Daoy (cell line): ENCODE measurements at regions not wholly inside any gene's neighbourhood (a gene's known extent, or its start where the extent isn't known, plus 50 kb on each side); places are given as distances from the start of the nearest gene placed in this dataset.
"Not testable (repeated sequence)": the region's sequence is repeated elsewhere in the genome, so short reads cannot be mapped to it uniquely, and the experiment has no call there.

Experiments used
- DNase-seq: peaks from one replicate; pipeline ENCODE4 v3.0.0-alpha.2; 2015; ENCODE audit warnings: low read depth

DNA sequence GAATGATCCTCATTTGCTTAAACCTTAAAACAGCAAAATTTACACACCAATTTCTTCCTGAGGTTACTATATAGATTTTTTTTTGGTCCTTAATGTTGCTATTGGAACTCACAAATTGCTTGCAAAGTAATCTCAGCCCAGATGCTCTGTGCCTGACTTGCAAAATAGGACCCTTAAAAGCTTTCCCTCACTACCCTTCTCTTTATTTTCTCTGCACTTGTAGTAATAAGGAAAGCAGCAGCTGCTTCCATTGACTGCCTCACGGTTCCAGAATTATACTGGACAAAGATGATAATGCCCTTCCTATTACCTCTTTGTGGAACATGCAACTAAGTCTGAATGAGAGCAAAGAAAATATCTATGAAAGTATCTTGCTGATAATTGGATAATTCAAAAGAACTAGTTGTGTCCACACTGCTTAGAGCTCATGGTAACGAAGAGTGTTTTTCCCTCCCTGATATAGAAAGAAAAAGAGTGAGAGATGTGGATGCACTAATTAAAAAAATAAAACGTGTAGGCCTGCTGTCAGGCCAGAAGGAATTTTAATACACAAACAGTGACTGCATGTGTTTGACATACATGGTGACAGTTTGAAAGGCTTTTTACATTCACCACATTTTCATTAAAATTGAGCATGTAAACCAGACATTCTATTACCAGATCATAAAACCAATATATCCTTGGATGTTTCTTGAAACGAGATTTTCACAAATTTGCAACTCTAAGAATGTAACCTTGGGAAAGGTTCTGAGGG, 783.1 kb downstream of the GBE1 start:
- DNase-seq = no peak

DNA sequence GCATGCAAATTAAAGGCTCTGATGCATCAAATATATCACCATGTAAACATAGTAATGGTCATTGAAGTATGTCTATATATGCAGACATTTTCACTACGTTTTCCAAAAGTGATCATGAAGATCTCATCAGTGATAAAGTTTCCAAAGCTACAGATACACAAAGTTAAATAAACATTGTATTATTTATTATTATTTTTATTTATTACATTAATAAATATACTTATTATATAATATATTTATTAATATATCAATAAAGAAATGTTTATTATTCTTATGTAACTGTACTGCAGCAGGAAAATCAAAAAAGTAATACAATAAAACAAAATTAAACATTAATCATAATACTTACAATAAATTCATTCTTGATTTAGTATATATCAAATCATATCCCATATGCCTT, 791.2 kb downstream of the GBE1 start:
- no peak for DNase-seq

DNA sequence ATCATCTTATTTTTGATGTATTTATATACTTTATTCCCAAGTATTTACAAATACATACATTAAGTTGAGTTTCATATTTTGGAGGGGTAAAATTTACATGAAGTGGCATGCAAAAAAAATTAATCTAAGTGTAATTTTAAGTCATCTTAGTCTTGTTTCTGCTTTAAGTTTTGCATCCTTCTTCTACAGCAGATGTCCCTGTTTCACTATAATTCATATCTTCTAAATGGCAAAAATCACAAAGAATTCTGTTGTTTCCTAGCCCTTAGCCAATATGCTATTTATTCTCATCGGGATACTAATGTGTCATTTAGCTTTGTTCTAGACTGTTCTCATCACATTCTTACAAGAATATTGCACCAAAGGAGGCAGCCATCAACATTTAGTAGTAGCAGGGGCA, 831.9 kb downstream of the GBE1 start:
- no peak for DNase-seq

DNA sequence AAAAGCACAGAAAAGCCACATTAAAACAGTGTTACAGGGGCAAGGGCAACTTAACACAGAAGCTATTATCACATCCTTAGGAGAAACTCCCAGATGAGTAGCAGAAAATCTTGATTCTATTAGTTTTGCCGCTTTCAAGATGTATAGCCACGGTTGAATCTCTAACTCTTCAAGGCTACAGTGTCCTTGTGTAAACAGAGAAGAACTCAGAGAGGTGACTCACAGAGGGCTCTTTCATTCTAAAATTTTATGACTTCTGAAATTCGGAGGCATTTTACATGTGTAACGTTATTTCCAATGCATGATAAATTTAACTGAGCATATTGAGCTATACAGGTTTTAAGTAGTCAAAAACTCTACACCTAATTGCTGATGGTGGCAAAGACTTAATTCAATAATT, 846.6 kb downstream of the GBE1 start:
- no peak for DNase-seq

DNA sequence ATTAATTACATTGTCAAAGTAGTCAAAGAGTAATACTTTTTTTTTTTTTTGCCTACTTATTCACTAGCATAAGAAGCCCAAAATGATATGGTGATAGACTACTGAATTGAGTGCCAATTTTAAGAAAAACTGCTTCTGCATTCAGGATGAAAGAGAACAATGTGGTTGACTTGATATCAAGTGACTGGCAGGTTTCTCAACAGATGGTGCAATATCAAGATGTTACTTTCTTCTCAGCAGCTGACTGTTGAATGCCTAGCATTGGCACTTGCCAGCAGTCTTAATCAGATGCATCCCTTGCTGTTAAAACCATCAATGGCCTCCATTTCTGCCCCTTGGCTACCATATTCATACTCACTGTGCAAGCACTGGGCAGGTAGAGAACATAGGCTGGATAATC, 863.2 kb downstream of the GBE1 start:
- DNase-seq = no peak

DNA sequence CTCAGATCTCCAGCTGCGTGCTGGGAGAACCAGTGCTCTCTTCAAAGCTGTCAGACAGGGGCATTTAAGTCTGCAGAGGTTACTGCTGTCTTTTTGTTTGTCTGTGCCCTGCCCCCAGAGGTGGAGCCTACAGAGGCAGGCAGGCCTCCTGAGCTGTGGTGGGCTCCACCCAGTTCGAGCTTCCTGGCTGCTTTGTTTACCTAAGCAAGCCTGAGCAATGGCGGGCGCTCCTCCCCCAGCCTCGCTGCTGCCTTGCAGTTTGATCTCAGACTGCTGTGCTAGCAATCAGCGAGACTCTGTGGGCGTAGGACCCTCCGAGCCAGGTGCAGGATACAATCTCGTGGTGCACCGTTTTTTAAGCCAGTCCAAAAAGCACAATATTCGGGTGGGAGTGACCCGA, 864.4 kb downstream of the GBE1 start:
- not testable (repeated sequence) for DNase-seq

DNA sequence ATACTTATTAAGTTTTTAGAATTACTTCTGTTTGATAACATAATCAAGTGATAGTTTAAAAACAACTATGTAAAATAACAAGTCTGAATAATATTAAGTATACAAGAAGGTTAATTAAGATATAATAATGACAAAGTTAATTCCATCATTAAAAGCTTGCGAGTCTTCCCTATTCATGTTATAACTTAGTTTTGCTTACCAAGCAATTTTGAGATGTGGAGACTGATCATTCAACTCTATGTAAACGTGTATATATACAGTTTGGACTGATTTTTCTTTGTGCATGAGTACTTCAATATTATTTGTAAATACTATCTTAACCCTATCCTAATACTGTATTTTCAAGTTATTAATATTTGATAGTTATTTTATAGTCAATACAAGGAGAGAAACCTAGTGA, 870.9 kb downstream of the GBE1 start:
- DNase-seq = no peak

DNA sequence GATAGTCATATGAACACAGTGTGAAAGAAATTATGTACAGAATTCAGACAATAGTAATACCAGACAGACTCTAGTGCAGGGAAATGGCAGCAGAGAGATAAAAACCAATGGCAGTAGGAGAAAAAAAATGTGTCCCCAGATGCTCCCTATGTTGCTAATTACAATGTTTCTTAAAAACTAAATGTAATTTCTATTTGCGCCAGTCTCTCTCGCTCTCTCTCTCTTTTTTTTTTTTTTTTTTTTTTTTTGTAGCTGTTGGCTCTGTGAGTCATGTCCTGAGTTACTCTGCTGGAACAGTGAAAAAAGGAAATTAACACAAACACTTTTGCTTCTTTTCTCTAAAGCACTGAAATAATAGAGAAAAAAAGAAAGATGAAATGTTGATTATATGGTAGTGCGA, 871.9 kb downstream of the GBE1 start:
- no peak for DNase-seq

DNA sequence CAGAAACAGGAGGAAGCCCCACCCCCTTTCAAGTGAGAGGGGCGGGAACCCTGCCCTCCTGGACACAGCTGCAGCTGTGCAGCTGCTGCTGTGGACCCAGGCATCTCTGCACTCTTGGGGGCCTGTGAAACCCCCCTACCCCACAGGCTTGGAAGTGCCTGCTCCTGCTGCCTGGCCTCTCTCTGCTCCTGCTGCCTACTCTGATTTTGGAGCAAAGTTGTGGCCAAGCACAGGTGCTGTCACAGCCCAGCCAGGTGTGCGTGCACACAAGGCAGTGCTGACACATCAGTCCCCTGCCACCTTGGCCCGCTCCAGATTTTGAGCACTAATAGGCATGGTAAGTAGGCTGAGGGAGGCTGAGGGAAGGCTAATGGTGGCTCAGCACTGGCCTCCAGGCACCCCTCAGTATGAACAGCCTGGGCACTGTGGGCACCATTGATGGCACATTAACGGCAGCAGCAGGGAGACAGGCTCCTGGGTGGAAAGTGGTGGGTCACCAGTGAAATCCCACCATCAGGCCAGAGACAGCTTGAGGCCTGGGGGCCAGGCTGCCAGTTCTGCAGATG, 890.9 kb downstream of the GBE1 start:
- no peak for DNase-seq

DNA sequence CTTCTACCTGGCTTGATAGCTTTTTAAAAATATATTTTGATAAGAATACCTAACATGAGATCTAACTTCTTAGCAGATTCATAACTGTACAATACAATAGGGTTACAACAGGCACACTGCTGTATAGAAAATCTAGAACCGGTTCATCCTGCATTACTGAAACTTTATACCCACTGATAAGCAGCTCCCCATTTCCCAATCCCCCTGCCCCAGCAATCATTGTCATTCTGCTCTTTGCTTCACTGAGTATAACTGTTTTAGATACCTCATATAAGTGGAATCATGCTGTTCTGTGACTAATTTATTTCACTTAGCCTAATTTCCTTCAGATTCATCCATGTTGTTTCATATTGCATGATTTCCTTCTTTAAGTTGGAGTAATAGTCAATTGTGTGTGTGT, 906.0 kb downstream of the GBE1 start:
- no peak for DNase-seq

DNA sequence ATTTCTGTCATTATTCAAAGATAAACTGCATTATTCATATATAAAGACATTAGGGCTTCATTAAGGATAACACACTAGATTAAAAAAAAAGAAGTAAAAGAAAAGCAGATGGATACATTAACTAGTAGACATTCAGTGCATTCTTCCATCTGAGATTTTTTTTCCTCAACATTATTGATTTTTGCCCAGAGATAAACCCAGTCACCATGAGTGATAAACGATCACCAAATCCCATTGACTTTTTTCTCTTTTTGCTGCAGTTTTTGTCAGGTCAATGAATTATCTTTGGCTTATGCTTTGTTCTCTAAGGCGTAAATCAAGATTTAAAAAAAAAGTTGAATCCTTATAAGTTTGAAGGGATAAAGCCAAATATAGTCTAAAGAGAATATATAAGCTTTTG, 925.0 kb downstream of the GBE1 start:
- no peak for DNase-seq

DNA sequence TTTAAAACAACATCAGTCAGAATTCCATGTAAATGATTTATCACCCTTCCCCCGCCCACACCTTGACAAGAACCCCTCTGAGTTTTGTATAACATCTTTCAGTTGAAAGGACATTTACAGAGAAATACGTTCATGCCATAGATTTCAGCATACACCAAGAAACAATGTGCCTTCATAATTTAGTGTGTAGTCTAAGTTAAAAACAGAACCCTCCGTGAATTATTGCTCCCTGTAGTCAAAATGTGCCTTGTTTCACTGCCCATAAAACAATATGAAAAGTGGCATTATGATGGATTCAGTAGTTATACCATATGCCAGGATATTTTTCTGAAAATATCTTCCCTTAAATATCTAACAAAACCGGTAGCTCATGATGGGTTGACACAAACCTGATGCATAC, 953.9 kb downstream of the GBE1 start:
- DNase-seq = no peak

DNA sequence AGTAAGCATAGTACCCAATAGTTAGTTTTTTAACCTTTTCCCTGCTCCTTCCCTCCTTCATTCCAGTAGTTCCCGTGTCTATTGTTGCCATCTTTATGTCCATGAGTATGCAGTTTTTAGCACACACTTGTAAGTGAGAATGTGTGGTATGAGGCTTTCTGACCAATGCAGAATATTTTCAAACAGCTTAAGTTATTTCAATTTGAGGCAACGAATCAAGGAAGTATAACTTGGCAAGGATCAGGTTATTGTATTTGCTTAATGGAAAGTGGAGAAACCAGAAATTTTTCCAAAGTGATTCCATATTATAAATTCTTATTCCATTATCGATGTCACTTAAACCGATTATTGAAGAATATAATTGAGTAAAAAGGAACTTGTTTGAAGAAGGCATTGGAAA, 954.8 kb downstream of the GBE1 start:
- no peak for DNase-seq

DNA sequence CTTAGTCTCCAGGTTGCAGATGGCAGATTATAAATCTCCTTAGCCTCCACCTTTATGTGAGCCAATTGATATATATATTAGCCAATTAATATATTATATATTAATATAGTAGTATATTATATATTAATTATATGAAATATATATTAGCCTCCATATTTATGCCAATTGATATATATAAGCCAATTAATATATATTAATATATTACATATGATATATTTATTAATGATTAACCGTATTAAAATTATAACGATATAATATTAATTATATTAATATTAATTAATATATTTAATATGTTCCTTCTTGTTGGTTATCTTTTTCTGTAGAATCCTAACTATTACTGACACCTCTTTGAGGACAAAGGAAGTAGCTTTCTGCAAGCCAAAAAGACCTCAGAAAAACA, 972.5 kb downstream of the GBE1 start:
- DNase-seq = no peak

DNA sequence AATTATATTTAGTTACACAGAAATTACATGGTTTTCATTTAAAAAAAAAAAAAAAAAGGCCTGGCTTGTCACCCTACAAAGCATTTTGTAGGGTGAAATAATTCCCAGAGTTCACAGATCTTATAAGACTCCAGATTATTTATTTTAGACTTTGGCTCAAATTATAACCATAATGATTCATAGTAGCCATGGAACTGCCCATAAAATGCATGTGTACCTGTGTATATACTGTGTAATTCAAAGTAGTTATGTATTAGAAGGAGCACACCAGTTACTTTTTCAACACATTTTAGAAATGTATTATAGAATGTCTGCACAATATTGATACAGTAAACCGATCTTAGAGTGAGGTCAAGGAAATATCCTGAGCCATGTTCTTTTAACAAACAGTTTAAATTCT, 975.6 kb downstream of the GBE1 start:
- DNase-seq = no peak

DNA sequence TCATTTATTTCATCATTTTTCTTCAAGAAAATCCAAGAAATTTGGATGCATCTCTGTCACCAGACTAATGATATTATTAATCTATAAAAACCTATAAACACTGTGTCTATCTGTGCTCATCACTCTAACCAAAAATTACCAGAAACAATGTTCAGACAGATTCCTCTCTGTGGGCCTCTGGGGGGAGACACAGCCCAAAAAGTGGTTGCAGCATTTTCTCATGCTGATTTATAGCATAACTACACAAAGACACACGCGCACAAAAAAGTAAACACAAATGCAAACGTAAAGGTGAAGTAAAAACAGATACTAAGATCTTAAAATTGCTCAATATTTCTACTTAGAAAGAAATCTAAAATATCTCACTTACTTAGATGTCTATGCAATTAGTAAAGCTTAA, 976.0 kb downstream of the GBE1 start:
- no peak for DNase-seq

DNA sequence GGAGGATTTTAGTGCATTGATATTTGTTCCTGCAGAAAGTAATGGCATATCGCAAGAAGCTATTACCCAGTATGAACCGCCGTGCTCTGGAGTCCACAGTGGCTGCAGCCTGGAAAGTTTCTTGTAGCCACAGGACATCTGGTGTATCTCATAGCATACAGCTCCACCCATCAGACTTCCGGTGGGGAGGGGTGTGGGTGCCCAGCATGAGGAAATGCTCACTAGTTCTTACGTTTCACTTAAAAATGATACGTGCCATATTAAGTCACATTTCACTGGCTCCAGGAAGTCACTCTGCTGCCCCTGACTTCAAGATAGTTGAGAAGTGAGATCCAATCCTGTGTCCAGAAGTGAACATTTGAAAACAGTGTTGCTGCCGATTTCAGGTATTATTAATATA, 990.4 kb downstream of the GBE1 start:
- peak; percentile 58 for DNase-seq

DNA sequence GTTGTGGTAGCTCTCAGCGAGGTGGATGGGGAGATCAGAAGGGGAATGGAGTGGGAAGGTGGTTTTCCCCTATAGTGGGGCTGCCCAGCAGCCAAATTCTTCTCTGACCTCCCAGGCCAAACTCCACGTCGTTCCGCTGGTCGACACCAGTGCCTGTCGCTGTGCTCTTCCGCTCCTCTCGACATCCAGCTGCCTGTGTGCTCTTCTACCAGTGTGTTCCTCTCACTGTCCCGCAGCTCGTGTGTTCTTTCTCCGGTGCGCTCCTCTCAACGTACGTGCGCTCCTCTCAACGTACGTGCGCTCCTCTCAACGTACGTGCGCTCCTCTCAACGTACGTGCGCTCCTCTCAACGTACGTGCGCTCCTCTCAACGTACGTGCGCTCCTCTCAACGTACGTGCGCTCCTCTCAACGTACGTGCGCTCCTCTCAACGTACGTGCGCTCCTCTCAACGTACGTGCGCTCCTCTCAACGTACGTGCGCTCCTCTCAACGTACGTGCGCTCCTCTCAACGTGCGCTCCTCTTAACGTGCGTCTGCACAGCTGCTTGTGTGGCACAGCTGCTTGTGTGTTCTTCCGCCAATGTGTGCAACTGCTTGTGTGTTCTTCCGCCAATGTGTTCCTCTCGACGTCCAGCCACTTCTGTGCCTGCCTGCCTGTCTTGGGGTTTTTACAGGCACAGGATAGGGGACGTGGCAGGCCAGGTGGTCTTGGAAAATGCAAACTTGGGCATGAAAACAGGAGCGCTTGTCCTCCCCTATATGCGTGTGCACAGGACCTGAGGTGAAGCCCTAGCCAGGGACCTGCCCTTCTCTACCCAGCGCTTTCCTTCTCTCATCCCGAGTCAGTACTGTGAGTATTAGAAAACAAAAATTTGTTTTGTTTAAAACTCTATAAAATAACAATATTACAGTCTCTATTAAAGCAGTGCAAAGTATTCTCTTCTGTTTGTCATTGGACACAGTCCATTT, 991.1 kb downstream of the GBE1 start:
- peak; percentile 56 for DNase-seq

DNA sequence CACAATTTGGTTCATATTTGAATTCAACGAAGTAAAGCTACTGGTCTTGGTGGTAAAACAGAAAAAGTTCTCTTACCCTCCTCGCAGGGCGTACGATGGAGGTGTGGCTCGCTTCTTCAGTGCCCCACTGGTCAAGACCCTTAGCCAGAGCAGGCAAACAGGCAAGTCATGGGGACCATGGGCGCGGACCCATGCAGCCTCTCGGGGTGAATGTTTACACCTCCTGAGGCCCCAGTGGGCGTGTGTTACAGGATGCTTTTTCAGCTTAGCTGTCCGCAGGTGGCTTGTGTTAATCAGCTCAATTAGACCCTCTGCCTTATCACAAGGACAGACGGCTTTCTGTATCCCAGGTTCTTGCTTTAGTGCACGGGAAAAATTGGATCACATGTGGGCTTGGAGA, 991.8 kb downstream of the GBE1 start:
- DNase-seq = peak; percentile 1

DNA sequence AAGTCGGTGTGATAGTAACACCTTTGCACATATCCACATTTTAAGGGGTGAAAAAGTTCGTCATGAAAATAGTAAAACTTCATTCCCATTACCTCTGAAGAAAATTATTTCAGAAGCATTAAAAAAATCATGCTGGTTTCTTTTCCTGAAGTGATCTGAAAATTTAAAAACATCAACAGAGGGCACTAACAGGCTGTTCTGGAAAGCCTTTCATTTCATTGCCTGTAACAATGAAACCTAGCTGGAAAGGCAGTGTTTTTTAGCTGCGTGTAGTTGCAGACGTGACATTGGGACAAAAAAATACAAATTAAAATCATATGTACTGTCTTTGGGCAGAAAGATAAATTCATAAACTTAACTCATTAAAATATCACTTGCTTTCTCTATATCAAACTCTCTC, 993.8 kb downstream of the GBE1 start:
- DNase-seq = no peak

DNA sequence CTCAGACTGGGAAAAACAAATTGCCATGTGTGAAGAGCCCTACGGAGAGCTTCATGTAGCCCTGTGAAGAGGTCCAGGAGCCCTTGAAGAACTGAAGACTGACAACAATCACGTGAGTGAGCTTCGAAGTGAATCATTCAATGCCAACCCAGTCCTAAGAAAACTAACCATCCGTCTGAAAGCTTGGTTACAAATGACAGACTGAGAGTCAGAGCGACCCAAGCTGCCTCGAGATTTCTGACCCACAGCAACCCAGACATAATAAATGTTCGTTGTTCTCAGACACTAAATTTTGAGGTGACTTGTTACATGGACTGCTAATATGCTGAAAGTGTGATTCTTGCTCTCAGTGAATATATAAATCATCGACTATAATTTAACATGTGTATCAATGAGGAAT, 987.2 kb upstream of the ROBO1 start:
- DNase-seq = no peak

DNA sequence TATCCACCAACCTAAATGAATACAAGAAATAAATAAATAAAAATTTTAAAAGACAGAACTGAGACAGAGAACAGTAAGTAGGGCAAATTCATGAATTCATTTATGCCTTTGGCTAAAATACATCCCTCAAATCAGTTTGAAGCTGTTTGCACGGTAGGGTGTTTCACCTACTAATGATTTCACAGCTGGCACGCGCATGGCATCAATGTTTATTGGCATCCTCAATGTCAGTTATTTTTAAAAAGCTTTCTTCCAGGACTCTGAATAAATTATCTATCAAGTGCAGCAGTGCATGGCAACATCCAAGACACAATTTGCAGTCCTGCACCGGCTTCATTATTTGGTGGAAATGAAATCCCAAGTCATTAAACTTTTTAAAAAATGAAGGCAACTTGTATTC, 985.2 kb upstream of the ROBO1 start:
- DNase-seq = no peak

DNA sequence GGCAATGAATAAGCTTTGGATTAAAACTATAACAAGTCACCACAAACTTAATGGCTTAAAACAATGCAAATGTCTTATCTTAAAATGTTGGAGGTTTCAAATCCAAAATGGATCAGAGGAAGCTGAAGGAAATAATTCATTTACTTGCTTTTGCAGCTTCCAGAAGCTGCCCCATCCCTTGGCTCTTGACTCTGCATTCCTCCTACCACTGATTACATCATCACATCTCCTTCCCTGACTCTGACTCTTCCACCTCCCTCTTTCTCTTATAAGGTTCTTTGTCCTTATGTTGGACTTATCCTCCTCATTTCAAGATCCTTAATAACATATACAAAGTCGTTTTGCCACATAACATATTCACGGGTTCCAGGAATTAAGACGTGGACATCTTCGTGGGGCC, 982.8 kb upstream of the ROBO1 start:
- no peak for DNase-seq
